Kidney (tissue), 13 donors: ENCODE measurements at regions not wholly inside any gene's neighbourhood (a gene's known extent, or its start where the extent isn't known, plus 50 kb on each side); places are given as distances from the start of the nearest gene placed in this dataset.

ENCODE experiments used
- DNase-seq, 5 donors: peaks; one replicate each; pipeline ENCODE4 v3.0.0-alpha.2; 2013 to 2020
- FAIRE-seq: peaks from 2 replicates; lab custom pipeline; 2012; peaks lifted over from hg19 to GRCh38; lab: Jason Lieb, UNC
- H3K27ac ChIP-seq, 2 donors: one replicate each; pipeline ENCODE4 v1.7.0; 2013; ENCODE audit warnings: low read depth in 2 of 2, low read length in 2 of 2, inconsistent platforms in 1 of 2
- H3K27me3 ChIP-seq: one replicate; pipeline ENCODE4 v1.7.1; 2013; ENCODE audit warnings: low read length, inconsistent platforms; ENCODE audit not compliant: control insufficient read depth, insufficient read depth
- H3K36me3 ChIP-seq, 3 donors: one replicate each; pipeline versions ENCODE4 v1.7.0 to v1.7.1; 2013; ENCODE audit warnings: low read length in 3 of 3, control low read depth in 1 of 3, inconsistent platforms in 1 of 3; ENCODE audit not compliant: insufficient read depth in 3 of 3, control insufficient read depth in 2 of 3
- H3K4me1 ChIP-seq, 3 donors: one replicate each; pipeline versions ENCODE4 v1.7.0 to v1.7.1; 2013; ENCODE audit warnings: low read length in 3 of 3, inconsistent platforms in 1 of 3, low read depth in 1 of 3; ENCODE audit not compliant: control insufficient read depth in 2 of 3, insufficient read depth in 2 of 3
- H3K4me3 ChIP-seq, 3 donors: one replicate each; pipeline versions ENCODE4 v1.7.0 to v1.8.1; 2013; ENCODE audit warnings: low read length in 3 of 3, control low read depth in 1 of 3, inconsistent platforms in 1 of 3
- H3K9ac ChIP-seq, 3 donors: one replicate each; pipeline versions ENCODE4 v1.7.0 to v1.7.1; 2013; ENCODE audit warnings: low read length in 3 of 3, control low read depth in 1 of 3, inconsistent platforms in 1 of 3
- H3K9me3 ChIP-seq, 3 donors: one replicate each; pipeline versions ENCODE4 v1.7.0 to v1.7.1; 2013; ENCODE audit warnings: low read length in 3 of 3, control low read depth in 1 of 3, inconsistent platforms in 1 of 3; ENCODE audit not compliant: control insufficient read depth in 2 of 3, insufficient read depth in 1 of 3
- intact Hi-C: fragments of 100-400 bp; cut with DNase I; formaldehyde crosslinking; loops from one replicate; pipeline ENCODE4 v1.11.1; 2022
- TF ChIP-seq, protein P1 (sequence below): IDR thresholded peaks from 3 replicates; pipeline ENCODE4 v1.5.1; 2012; ENCODE audit warnings: mild to moderate bottlenecking, moderate library complexity, borderline replicate concordance; ENCODE audit not compliant: insufficient read depth; ENCODE audit errors: extremely low read depth
- donor health status: control.
- donor health status: control.
- donor health status: control.
- donor health status: control.
- donor health status: control.
- donor health status: DM: yes; HTN: yes; CAD: no.
- donor health status: Normal renal cell carcinoma (clear cell type).

DNA sequence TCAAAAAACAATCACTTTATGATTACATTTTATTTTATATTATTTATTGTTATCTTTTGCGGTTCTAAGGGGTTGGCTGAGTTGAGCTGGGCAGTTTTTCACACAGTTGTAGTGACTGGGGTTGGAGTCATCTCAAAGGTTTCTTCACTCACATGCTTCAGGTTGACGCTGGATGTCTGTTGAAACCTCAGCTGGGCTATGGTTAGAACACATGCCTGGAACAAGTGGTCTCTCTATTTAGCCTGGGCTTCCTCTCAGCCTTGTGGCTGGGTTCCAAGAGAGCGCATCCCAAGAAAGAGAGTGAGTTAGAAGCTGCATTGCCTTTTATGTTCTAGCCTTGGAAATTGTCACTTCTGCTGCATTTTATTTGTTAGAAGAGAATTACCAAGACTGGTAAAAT lies 87.4 kb downstream of the CBLL2 start:
- Histone ChIP-seq H3K9ac (no peak overlapping the region), H3K4me3 (no peak overlapping the region), H3K9me3 (no peaks in the 10 kb centered on the region), H3K27ac (no peak overlapping the region), H3K36me3 (no peaks in the 10 kb centered on the region), H3K4me1 (no peaks in the 10 kb centered on the region), H3K27me3 (no peaks in the 10 kb centered on the region)
- intact Hi-C loops, result no loop called here
- TF ChIP-seq, protein P1, sequence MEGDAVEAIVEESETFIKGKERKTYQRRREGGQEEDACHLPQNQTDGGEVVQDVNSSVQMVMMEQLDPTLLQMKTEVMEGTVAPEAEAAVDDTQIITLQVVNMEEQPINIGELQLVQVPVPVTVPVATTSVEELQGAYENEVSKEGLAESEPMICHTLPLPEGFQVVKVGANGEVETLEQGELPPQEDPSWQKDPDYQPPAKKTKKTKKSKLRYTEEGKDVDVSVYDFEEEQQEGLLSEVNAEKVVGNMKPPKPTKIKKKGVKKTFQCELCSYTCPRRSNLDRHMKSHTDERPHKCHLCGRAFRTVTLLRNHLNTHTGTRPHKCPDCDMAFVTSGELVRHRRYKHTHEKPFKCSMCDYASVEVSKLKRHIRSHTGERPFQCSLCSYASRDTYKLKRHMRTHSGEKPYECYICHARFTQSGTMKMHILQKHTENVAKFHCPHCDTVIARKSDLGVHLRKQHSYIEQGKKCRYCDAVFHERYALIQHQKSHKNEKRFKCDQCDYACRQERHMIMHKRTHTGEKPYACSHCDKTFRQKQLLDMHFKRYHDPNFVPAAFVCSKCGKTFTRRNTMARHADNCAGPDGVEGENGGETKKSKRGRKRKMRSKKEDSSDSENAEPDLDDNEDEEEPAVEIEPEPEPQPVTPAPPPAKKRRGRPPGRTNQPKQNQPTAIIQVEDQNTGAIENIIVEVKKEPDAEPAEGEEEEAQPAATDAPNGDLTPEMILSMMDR, result no peak
- FAIRE-seq (no peak), DNase-seq (no peak)

DNA sequence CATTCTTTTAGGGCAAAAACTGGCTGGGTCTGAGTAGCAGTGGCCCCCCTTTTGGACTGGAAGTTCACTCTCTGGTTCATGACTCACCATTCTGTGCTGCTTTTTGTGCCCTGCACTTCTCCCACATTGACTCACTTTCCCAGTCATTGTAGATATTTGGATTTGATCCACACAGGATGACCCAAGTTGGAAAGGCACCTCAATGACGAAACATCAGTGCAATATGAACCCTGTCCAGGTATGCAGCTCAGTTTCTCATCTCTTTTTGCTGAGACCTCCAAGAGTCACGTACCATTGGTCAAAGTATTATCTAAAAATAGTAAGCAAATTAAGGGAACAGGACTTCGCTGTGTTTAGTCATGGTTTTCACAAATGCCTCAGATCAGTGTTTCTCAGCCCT lies 92.7 kb downstream of the CBLL2 start:
- no peak for FAIRE-seq
- Histone ChIP-seq H3K9ac (no peak overlapping the region), H3K27me3 (no peaks in the 10 kb centered on the region), H3K4me1 (no peaks in the 10 kb centered on the region), H3K27ac (no peak overlapping the region), H3K36me3 (no peaks in the 10 kb centered on the region), H3K4me3 (no peak overlapping the region), H3K9me3 (no peaks in the 10 kb centered on the region)
- intact Hi-C loops, result no loop called here
- DNase-seq, result no peak
- TF ChIP-seq, protein P1, result no peak

GRCh38 chrX:22366166-22366702 lies 93.5 kb downstream of the CBLL2 start:
- H3K4me3 ChIP-seq, result no peak overlapping the region
- FAIRE-seq (no peak), DNase-seq (no peak)
- no peaks in the 10 kb centered on the region for H3K9me3 ChIP-seq
- no peaks in the 10 kb centered on the region for H3K36me3 ChIP-seq
- intact Hi-C loops, result no loop called here
- TF ChIP-seq, protein P1, result no peak
- no peak overlapping the region for H3K27ac ChIP-seq
- no peak overlapping the region for H3K9ac ChIP-seq
- no peaks in the 10 kb centered on the region for H3K27me3 ChIP-seq
- no peaks in the 10 kb centered on the region for H3K4me1 ChIP-seq

GRCh38 chrX:22366906-22367305 lies 94.2 kb downstream of the CBLL2 start:
- H3K36me3 ChIP-seq, result no peaks in the 10 kb centered on the region
- H3K4me3 ChIP-seq, result no peak overlapping the region
- intact Hi-C loops, result no loop called here
- H3K9ac ChIP-seq, result no peak overlapping the region
- no peaks in the 10 kb centered on the region for H3K9me3 ChIP-seq
- DNase-seq (peak in 1 of 5 donors; percentile 7), FAIRE-seq (no peak)
- no peaks in the 10 kb centered on the region for H3K4me1 ChIP-seq
- H3K27me3 ChIP-seq, result no peaks in the 10 kb centered on the region
- no peak overlapping the region for H3K27ac ChIP-seq
- TF ChIP-seq, protein P1, result no peak
